ENCODE measurements at regions not wholly inside any gene's neighbourhood (a gene's known extent, or its start where the extent isn't known, plus 50 kb on each side); places are given as distances from the start of the nearest gene placed in this dataset.

- H3K9me3 ChIP-seq (ENCODE audit: insufficient read depth, low read length, severe bottlenecking) = no peaks in the 10 kb centered on the region
- H3K36me3 ChIP-seq (ENCODE audit: insufficient read depth, low read length) = no peaks in the 10 kb centered on the region
- no peak for DNase-seq
Observed at GRCh38 chr4:156084373-156084772, 130.7 kb upstream of the CTSO start.

GRCh38 chr4:156073976-156074375 is 120.3 kb upstream of the CTSO start:
- Histone ChIP-seq H3K4me1 (ENCODE audit: insufficient read depth, low read length) (no peaks in the 10 kb centered on the region), H3K36me3 (ENCODE audit: insufficient read depth, low read length) (no peaks in the 10 kb centered on the region), H2AFZ (ENCODE audit: low read depth, low read length) (no peak overlapping the region), H3K27me3 (ENCODE audit: insufficient read depth, low read length, poor library complexity) (no peaks in the 10 kb centered on the region), H3K9ac (ENCODE audit: low read depth, low read length) (no peak overlapping the region), H4K20me1 (ENCODE audit: insufficient read depth, low read length) (no peaks in the 10 kb centered on the region), H3K9me3 (ENCODE audit: insufficient read depth, low read length, severe bottlenecking) (peaks cover 13% of the 10 kb centered on the region), H3K27ac (ENCODE audit: low read length) (no peak overlapping the region), H3K4me3 (ENCODE audit: low read depth in 1 of 2, low read length in 2 of 2) (no peak overlapping the region), H3K79me2 (ENCODE audit: insufficient read depth, low read length) (no peaks in the 10 kb centered on the region), H3K4me2 (ENCODE audit: insufficient read depth, low read length) (no peak overlapping the region)
- TF ChIP-seq EZH2 (IDR thresholded peaks at IDR 0.05; ENCODE audit: borderline replicate concordance, low read depth, low read length, severe bottlenecking) = no peak
- TF ChIP-seq CTCF (IDR thresholded peaks at IDR 0.05; ENCODE audit: borderline replicate concordance, extremely low read depth, low read length, poor library complexity, severe bottlenecking) = no peak
- no peak for DNase-seq
- no peak for ATAC-seq (ENCODE audit: insufficient read depth, low read depth)

More at GRCh38 chr4:156084373-156084772, 130.7 kb upstream of the CTSO start:
- Histone ChIP-seq H3K4me1 (ENCODE audit: insufficient read depth, low read length) (no peaks in the 10 kb centered on the region), H3K27ac (ENCODE audit: low read length) (no peak overlapping the region), H4K20me1 (ENCODE audit: insufficient read depth, low read length) (no peaks in the 10 kb centered on the region), H3K4me3 (ENCODE audit: low read depth in 1 of 2, low read length in 2 of 2) (no peak overlapping the region), H3K27me3 (ENCODE audit: insufficient read depth, low read length, poor library complexity) (no peaks in the 10 kb centered on the region), H3K4me2 (ENCODE audit: insufficient read depth, low read length) (no peak overlapping the region), H3K9ac (ENCODE audit: low read depth, low read length) (no peak overlapping the region), H2AFZ (ENCODE audit: low read depth, low read length) (no peak overlapping the region), H3K79me2 (ENCODE audit: insufficient read depth, low read length) (no peaks in the 10 kb centered on the region)
- no peak for ATAC-seq (ENCODE audit: insufficient read depth, low read depth)
- TF ChIP-seq EZH2 (IDR thresholded peaks at IDR 0.05; ENCODE audit: borderline replicate concordance, low read depth, low read length, severe bottlenecking) = no peak
- no peak for TF ChIP-seq CTCF (IDR thresholded peaks at IDR 0.05; ENCODE audit: borderline replicate concordance, extremely low read depth, low read length, poor library complexity, severe bottlenecking)

GRCh38 chr4:156060661-156061060 is 107.0 kb upstream of the CTSO start:
- H3K27me3 ChIP-seq (ENCODE audit: insufficient read depth, low read length, poor library complexity) = no peaks in the 10 kb centered on the region
- H2AFZ ChIP-seq (ENCODE audit: low read depth, low read length) = no peak overlapping the region
- H3K9me3 ChIP-seq (ENCODE audit: insufficient read depth, low read length, severe bottlenecking) = no peaks in the 10 kb centered on the region
- no peaks in the 10 kb centered on the region for H3K36me3 ChIP-seq (ENCODE audit: insufficient read depth, low read length)
- H3K4me1 ChIP-seq (ENCODE audit: insufficient read depth, low read length) = no peaks in the 10 kb centered on the region
- no peak overlapping the region for H3K4me3 ChIP-seq (ENCODE audit: low read depth in 1 of 2, low read length in 2 of 2)
- TF ChIP-seq CTCF (IDR thresholded peaks at IDR 0.05; ENCODE audit: borderline replicate concordance, extremely low read depth, low read length, poor library complexity, severe bottlenecking) (no peak), EZH2 (IDR thresholded peaks at IDR 0.05; ENCODE audit: borderline replicate concordance, low read depth, low read length, severe bottlenecking) (no peak)
- no peak overlapping the region for H3K27ac ChIP-seq (ENCODE audit: low read length)
- H4K20me1 ChIP-seq (ENCODE audit: insufficient read depth, low read length) = no peaks in the 10 kb centered on the region
- no peak overlapping the region for H3K4me2 ChIP-seq (ENCODE audit: insufficient read depth, low read length)
- DNase-seq (no peak), ATAC-seq (ENCODE audit: insufficient read depth, low read depth) (no peak)
- H3K79me2 ChIP-seq (ENCODE audit: insufficient read depth, low read length) = no peaks in the 10 kb centered on the region
- no peak overlapping the region for H3K9ac ChIP-seq (ENCODE audit: low read depth, low read length)

GRCh38 chr4:156053174-156053573 is 99.5 kb upstream of the CTSO start:
- H3K36me3 ChIP-seq (ENCODE audit: insufficient read depth, low read length) = no peaks in the 10 kb centered on the region
- DNase-seq (no peak), ATAC-seq (ENCODE audit: insufficient read depth, low read depth) (no peak)
- no peaks in the 10 kb centered on the region for H3K79me2 ChIP-seq (ENCODE audit: insufficient read depth, low read length)
- no peak for TF ChIP-seq EZH2 (IDR thresholded peaks at IDR 0.05; ENCODE audit: borderline replicate concordance, low read depth, low read length, severe bottlenecking)
- no peak for TF ChIP-seq CTCF (IDR thresholded peaks at IDR 0.05; ENCODE audit: borderline replicate concordance, extremely low read depth, low read length, poor library complexity, severe bottlenecking)
- no peak overlapping the region for H2AFZ ChIP-seq (ENCODE audit: low read depth, low read length)
- H3K9me3 ChIP-seq (ENCODE audit: insufficient read depth, low read length, severe bottlenecking) = no peaks in the 10 kb centered on the region
- no peak overlapping the region for H3K4me2 ChIP-seq (ENCODE audit: insufficient read depth, low read length)
- no peak overlapping the region for H3K9ac ChIP-seq (ENCODE audit: low read depth, low read length)
- no peaks in the 10 kb centered on the region for H4K20me1 ChIP-seq (ENCODE audit: insufficient read depth, low read length)
- H3K4me3 ChIP-seq (ENCODE audit: low read depth in 1 of 2, low read length in 2 of 2) = no peak overlapping the region
- no peaks in the 10 kb centered on the region for H3K4me1 ChIP-seq (ENCODE audit: insufficient read depth, low read length)
- no peak overlapping the region for H3K27ac ChIP-seq (ENCODE audit: low read length)
- H3K27me3 ChIP-seq (ENCODE audit: insufficient read depth, low read length, poor library complexity) = no peaks in the 10 kb centered on the region
